ENCODE measurements at regions not wholly inside any gene's neighbourhood (a gene's known extent, or its start where the extent isn't known, plus 50 kb on each side); places are given as distances from the start of the nearest gene placed in this dataset.

DNA sequence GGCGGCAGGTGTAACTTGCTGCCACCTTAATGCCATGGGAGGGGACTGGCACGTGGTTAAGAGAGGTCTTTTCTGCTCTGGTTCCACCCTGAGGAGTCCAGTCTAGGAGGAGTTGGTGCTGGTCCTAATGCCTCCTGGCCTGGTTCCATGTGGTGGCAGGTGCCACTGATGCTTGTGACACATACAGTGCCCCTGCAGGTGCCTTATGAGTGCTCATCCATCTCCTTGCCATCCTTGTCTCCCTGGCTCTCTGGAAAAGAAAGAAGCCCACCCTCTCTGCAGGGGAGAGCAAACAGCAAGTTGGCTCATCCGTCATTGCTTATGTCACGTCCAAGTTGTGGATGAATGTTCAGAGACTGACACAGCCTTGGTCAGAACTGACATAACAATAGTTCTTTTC lies 175.8 kb upstream of the DPH6 start:
- Histone ChIP-seq H3K27me3 (ENCODE audit: control insufficient read depth, insufficient read depth, low read length) (no peaks in the 10 kb centered on the region), H3K4me3 (replicated peaks in 1 of 4; ENCODE audit: control extremely low read depth in 1 of 4, insufficient read depth in 1 of 4, low read depth in 3 of 4, low read length in 4 of 4) (no peak overlapping the region), H3K9ac (ENCODE audit: insufficient read depth, low read length) (no peak overlapping the region), H3K79me2 (ENCODE audit: control insufficient read depth, insufficient read depth, low read length) (no peaks in the 10 kb centered on the region), H3K27ac (ENCODE audit: insufficient read depth, low read length) (no peak overlapping the region), H3K4me1 (ENCODE audit: control insufficient read depth, extremely low read depth, insufficient read depth, low read length) (no peaks in the 10 kb centered on the region), H3K36me3 (ENCODE audit: control insufficient read depth, insufficient read depth, low read length) (no peaks in the 10 kb centered on the region), H3K4me2 (ENCODE audit: extremely low read depth, insufficient read depth, low read length) (no peak overlapping the region), H4K20me1 (ENCODE audit: control insufficient read depth, extremely low read depth, insufficient read depth, low read length) (no peaks in the 10 kb centered on the region), H3K9me3 (ENCODE audit: control insufficient read depth, insufficient read depth, low read depth, low read length) (no peaks in the 10 kb centered on the region), H2AFZ (ENCODE audit: low read length) (no peak overlapping the region)
- no peak for TF ChIP-seq EZH2 (IDR thresholded peaks at IDR 0.05; ENCODE audit: low read length, missing control alignments)
- TF ChIP-seq, protein P1, sequence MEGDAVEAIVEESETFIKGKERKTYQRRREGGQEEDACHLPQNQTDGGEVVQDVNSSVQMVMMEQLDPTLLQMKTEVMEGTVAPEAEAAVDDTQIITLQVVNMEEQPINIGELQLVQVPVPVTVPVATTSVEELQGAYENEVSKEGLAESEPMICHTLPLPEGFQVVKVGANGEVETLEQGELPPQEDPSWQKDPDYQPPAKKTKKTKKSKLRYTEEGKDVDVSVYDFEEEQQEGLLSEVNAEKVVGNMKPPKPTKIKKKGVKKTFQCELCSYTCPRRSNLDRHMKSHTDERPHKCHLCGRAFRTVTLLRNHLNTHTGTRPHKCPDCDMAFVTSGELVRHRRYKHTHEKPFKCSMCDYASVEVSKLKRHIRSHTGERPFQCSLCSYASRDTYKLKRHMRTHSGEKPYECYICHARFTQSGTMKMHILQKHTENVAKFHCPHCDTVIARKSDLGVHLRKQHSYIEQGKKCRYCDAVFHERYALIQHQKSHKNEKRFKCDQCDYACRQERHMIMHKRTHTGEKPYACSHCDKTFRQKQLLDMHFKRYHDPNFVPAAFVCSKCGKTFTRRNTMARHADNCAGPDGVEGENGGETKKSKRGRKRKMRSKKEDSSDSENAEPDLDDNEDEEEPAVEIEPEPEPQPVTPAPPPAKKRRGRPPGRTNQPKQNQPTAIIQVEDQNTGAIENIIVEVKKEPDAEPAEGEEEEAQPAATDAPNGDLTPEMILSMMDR (conservative IDR thresholded peaks at IDR 0.05 in 1 of 2, IDR thresholded peaks at IDR 0.05 in 1 of 2; ENCODE audit: low read depth in 1 of 2, low read length in 2 of 2): no peak
- no peak for DNase-seq (ENCODE audit: low read depth in 2 of 2)

DNA sequence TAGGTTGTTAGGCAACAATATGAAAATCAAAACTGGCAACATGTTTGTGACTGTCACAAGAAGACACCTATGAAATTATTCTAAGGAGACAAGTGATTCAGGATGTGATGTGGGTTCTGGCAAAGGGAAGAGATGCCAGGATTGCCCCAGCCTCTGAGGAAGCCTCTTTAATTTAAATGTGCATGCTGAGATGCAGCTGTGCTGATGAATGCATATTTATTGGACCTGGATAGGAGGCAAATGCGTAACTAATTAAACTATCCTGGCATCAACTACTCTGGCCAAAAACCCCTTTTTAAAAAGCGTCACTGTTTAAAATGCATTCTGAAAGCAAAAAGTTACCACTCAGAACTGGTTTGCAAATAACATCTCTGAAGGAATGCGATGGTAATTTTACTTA lies 176.5 kb upstream of the DPH6 start:
- Histone ChIP-seq H3K27me3 (ENCODE audit: control insufficient read depth, insufficient read depth, low read length) (no peaks in the 10 kb centered on the region), H3K9me3 (ENCODE audit: control insufficient read depth, insufficient read depth, low read depth, low read length) (no peaks in the 10 kb centered on the region), H3K4me2 (ENCODE audit: extremely low read depth, insufficient read depth, low read length) (no peak overlapping the region), H3K4me1 (ENCODE audit: control insufficient read depth, extremely low read depth, insufficient read depth, low read length) (no peaks in the 10 kb centered on the region), H3K27ac (ENCODE audit: insufficient read depth, low read length) (no peak overlapping the region), H3K4me3 (replicated peaks in 1 of 4; ENCODE audit: control extremely low read depth in 1 of 4, insufficient read depth in 1 of 4, low read depth in 3 of 4, low read length in 4 of 4) (no peak overlapping the region), H2AFZ (ENCODE audit: low read length) (no peak overlapping the region), H4K20me1 (ENCODE audit: control insufficient read depth, extremely low read depth, insufficient read depth, low read length) (no peaks in the 10 kb centered on the region), H3K79me2 (ENCODE audit: control insufficient read depth, insufficient read depth, low read length) (no peaks in the 10 kb centered on the region), H3K36me3 (ENCODE audit: control insufficient read depth, insufficient read depth, low read length) (no peaks in the 10 kb centered on the region), H3K9ac (ENCODE audit: insufficient read depth, low read length) (no peak overlapping the region)
- DNase-seq (ENCODE audit: low read depth in 2 of 2): no peak
- no peak for TF ChIP-seq EZH2 (IDR thresholded peaks at IDR 0.05; ENCODE audit: low read length, missing control alignments)
- TF ChIP-seq, protein P1 (conservative IDR thresholded peaks at IDR 0.05 in 1 of 2, IDR thresholded peaks at IDR 0.05 in 1 of 2; ENCODE audit: low read depth in 1 of 2, low read length in 2 of 2): no peak

DNA sequence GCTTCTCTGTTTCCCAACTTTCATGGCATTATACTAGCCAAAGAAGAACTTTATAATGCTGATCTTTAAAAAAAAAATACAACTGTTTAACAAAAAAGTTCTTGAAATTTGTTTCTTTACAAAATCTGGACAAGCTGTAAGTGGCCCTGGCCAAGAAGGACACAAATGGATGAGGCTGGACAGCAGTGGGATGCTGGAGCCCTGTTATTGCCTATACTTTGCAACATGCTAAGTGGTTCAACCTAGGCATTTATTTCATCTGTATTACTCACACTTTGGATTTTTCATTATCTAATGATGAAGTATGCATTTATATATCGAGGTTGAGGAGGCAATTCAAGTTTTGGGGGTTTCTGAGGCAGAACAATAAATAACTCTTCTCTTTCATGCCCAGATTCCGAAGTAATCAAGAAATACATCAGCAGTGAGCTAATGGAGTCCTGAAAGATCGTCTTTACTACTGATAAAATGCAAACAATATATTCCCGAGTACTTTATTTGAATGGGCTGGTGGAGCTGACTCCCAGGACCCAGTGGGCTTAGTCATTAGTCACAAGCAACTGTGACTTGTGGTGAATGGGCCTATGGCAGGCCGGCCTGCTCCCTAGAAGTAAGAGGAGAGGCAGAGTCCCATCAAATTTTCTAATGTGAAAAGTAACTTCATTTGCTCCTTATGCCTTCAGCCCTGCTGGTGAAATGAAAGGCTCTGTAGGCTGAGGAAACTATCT lies 177.3 kb upstream of the DPH6 start:
- H2AFZ ChIP-seq (ENCODE audit: low read length): no peak overlapping the region
- no peak overlapping the region for H3K9ac ChIP-seq (ENCODE audit: insufficient read depth, low read length)
- TF ChIP-seq EZH2 (IDR thresholded peaks at IDR 0.05; ENCODE audit: low read length, missing control alignments): no peak
- TF ChIP-seq, protein P1 (conservative IDR thresholded peaks at IDR 0.05 in 1 of 2, IDR thresholded peaks at IDR 0.05 in 1 of 2; ENCODE audit: low read depth in 1 of 2, low read length in 2 of 2): no peak
- no peaks in the 10 kb centered on the region for H3K9me3 ChIP-seq (ENCODE audit: control insufficient read depth, insufficient read depth, low read depth, low read length)
- H3K4me1 ChIP-seq (ENCODE audit: control insufficient read depth, extremely low read depth, insufficient read depth, low read length): no peaks in the 10 kb centered on the region
- no peak overlapping the region for H3K4me2 ChIP-seq (ENCODE audit: extremely low read depth, insufficient read depth, low read length)
- no peak overlapping the region for H3K27ac ChIP-seq (ENCODE audit: insufficient read depth, low read length)
- H4K20me1 ChIP-seq (ENCODE audit: control insufficient read depth, extremely low read depth, insufficient read depth, low read length): no peaks in the 10 kb centered on the region
- H3K79me2 ChIP-seq (ENCODE audit: control insufficient read depth, insufficient read depth, low read length): no peaks in the 10 kb centered on the region
- no peaks in the 10 kb centered on the region for H3K36me3 ChIP-seq (ENCODE audit: control insufficient read depth, insufficient read depth, low read length)
- H3K4me3 ChIP-seq (replicated peaks in 1 of 4; ENCODE audit: control extremely low read depth in 1 of 4, insufficient read depth in 1 of 4, low read depth in 3 of 4, low read length in 4 of 4): no peak overlapping the region
- peak in 1 of 2 donors; percentile 58 for DNase-seq (ENCODE audit: low read depth in 2 of 2)
- no peaks in the 10 kb centered on the region for H3K27me3 ChIP-seq (ENCODE audit: control insufficient read depth, insufficient read depth, low read length)
